ENCODE measurements at regions not wholly inside any gene's neighbourhood (a gene's known extent, or its start where the extent isn't known, plus 50 kb on each side); places are given as distances from the start of the nearest gene placed in this dataset.

GRCh38 chr10:130456616-130457015 lies 320.4 kb downstream of the GLRX3 start:
- H3K9me3 Mint-ChIP-seq: no peaks in the 10 kb centered on the region
- no peak for TF ChIP-seq CTCF (IDR thresholded peaks at IDR 0.05)
- ChIA-PET POLR2A (no interaction called here), CTCF (no interaction called here)
- DNase-seq (no peak), ATAC-seq (no peak)
- no peaks in the 10 kb centered on the region for H3K36me3 Mint-ChIP-seq (ENCODE audit: low read depth)
- peaks cover 3% of the 10 kb centered on the region for H3K27me3 Mint-ChIP-seq
- no peaks in the 10 kb centered on the region for H3K4me1 Mint-ChIP-seq (ENCODE audit: low read depth)
- no peak overlapping the region for H3K4me3 Mint-ChIP-seq
- intact Hi-C loops (cut with micrococcal nuclease): no loop called here
- no peak overlapping the region for H3K27ac Mint-ChIP-seq

GRCh38 chr10:130458509-130458908 lies 322.3 kb downstream of the GLRX3 start:
- no peak overlapping the region for H3K4me3 Mint-ChIP-seq
- intact Hi-C loops (cut with micrococcal nuclease): no loop called here
- ChIA-PET POLR2A (no interaction called here), CTCF (no interaction called here)
- DNase-seq: no peak
- H3K27ac Mint-ChIP-seq: no peak overlapping the region
- no peak for TF ChIP-seq CTCF (IDR thresholded peaks at IDR 0.05)
- H3K9me3 Mint-ChIP-seq: no peaks in the 10 kb centered on the region
- no peak for ATAC-seq
- peaks cover 2% of the 10 kb centered on the region for H3K27me3 Mint-ChIP-seq
- no peaks in the 10 kb centered on the region for H3K36me3 Mint-ChIP-seq (ENCODE audit: low read depth)
- H3K4me1 Mint-ChIP-seq (ENCODE audit: low read depth): no peaks in the 10 kb centered on the region

- intact Hi-C loops (cut with micrococcal nuclease): no loop called here
- no peak for ATAC-seq
- Mint-ChIP-seq H3K36me3 (ENCODE audit: low read depth) (no peaks in the 10 kb centered on the region), H3K27ac (no peak overlapping the region), H3K9me3 (no peaks in the 10 kb centered on the region), H3K27me3 (peaks cover 2% of the 10 kb centered on the region), H3K4me3 (no peak overlapping the region), H3K4me1 (ENCODE audit: low read depth) (no peaks in the 10 kb centered on the region)
- ChIA-PET POLR2A (no interaction called here), CTCF (no interaction called here)
- DNase-seq: no peak
- no peak for TF ChIP-seq CTCF (IDR thresholded peaks at IDR 0.05)
Measured at GRCh38 chr10:130459011-130459410, 322.8 kb downstream of the GLRX3 start.

- H3K27me3 Mint-ChIP-seq: peaks cover 2% of the 10 kb centered on the region
- no peak for ATAC-seq
- ChIA-PET POLR2A (no interaction called here), CTCF (no interaction called here)
- no peak overlapping the region for H3K27ac Mint-ChIP-seq
- no peak for TF ChIP-seq CTCF (IDR thresholded peaks at IDR 0.05)
- no peaks in the 10 kb centered on the region for H3K36me3 Mint-ChIP-seq (ENCODE audit: low read depth)
- H3K9me3 Mint-ChIP-seq: no peaks in the 10 kb centered on the region
- intact Hi-C loops (cut with micrococcal nuclease): no loop called here
- no peaks in the 10 kb centered on the region for H3K4me1 Mint-ChIP-seq (ENCODE audit: low read depth)
- DNase-seq: no peak
- H3K4me3 Mint-ChIP-seq: no peak overlapping the region
Measured at GRCh38 chr10:130459851-130460490, 323.8 kb downstream of the GLRX3 start.

- no peak overlapping the region for H3K4me3 Mint-ChIP-seq
Measured at GRCh38 chr10:130461631-130462030, 325.4 kb downstream of the GLRX3 start.

More at GRCh38 chr10:130461631-130462030, 325.4 kb downstream of the GLRX3 start:
- intact Hi-C loops (cut with micrococcal nuclease): no loop called here
- TF ChIP-seq CTCF (IDR thresholded peaks at IDR 0.05): no peak
- no peaks in the 10 kb centered on the region for H3K36me3 Mint-ChIP-seq (ENCODE audit: low read depth)
- H3K27ac Mint-ChIP-seq: no peak overlapping the region
- DNase-seq (no peak), ATAC-seq (no peak)
- H3K9me3 Mint-ChIP-seq: no peaks in the 10 kb centered on the region
- ChIA-PET CTCF (no interaction called here), POLR2A (no interaction called here)
- no peaks in the 10 kb centered on the region for H3K4me1 Mint-ChIP-seq (ENCODE audit: low read depth)
- H3K27me3 Mint-ChIP-seq: peaks cover 2% of the 10 kb centered on the region

Data from activated CD8-positive, alpha-beta T cell treated with anti-CD3 and anti-CD28 coated beads for 36 hours (primary cell).